Midbrain (tissue), 1 donor: ENCODE measurements at regions not wholly inside any gene's neighbourhood (a gene's known extent, or its start where the extent isn't known, plus 50 kb on each side); places are given as distances from the start of the nearest gene placed in this dataset.
"Not testable (repeated sequence)": the region's sequence is repeated elsewhere in the genome, so short reads cannot be mapped to it uniquely, and the experiment has no call there.

Experiments used
- DNase-seq: peaks from one replicate; lab custom pipeline; 2025; lab: John Stamatoyannopoulos, UW

- not testable (repeated sequence) for DNase-seq
These were observed 125.5 kb downstream of the ZNF486 start for GRCh38 chr19:20292520-20292919.

DNA sequence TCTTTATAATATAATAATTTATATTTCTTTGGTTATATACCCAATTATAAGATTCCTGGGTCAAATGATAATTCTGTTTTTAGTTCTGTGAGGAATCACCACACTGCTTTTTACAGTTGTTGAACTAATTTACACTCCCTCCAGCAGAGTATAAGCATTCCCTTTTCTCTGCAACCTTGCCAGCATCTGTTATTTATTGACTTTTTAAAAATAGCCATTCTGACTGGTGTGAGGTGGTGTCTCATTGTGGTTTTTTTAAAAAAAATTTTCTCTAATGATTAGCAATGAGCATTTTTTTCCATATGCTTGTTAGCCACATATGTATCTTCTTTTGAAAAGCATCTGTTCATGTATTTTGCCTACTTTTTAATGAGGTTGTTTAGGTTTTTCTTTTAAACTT lies 122.2 kb downstream of the ZNF486 start:
- no peak for DNase-seq

DNA sequence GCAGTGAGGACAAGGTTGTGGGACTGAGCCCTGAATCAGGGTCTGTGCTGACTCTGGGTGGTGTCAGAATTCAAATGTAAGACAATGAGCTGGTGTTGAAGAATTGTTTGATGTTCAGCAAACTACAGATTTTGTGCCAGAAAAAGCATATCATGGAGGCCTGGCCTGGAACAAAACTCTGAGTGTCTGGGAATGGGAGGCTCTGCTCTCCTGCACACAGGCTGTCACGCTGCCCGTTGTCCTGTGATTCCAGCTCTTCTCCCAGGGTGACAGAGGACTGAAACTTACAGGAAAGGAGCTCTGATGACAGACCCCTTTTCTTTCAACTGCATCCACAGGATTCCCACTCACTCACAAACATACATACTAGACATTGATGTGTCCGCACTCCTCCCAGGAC lies 120.1 kb downstream of the ZNF486 start:
- peak; percentile 36 for DNase-seq

GRCh38 chr19:20285876-20286275 lies 118.9 kb downstream of the ZNF486 start:
- not testable (repeated sequence) for DNase-seq

DNA sequence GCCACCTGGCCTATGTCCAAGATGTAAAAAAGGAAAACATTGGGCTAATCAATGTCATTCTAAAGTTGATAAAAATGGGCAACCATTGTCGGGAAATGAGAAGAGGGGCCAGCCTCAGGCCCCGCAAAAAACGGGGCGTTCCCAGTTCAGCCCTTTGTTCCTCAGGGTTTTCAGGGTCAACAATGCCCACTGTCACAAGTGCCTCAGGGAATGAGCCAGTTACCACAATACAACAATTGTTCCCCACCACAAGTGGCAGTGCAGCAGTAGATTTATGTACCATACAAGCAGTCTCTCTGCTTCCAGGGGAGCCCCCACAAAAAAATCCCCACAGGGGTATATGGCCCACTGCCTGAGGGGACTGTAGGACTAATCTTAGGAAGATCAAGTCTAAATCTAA lies 112.5 kb downstream of the ZNF486 start:
- DNase-seq: peak; percentile 77

DNA sequence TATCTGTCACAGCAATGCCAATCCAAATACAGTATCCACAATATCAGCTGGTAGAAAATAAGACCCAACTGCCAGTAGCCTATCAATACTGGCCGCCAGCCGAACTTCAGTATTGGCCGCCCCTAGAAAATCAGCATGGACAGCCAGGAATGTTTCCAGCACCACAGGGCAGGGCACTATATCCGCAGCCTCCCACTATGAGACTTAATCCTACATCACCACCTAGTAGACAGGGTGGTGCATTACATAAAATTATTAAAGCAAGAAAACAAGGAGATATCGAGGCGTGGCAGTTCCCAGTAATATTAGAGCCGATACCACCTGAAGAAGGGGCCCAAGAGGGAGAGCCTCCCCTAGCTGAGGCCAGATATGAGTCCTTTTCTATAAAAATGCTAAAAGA lies 111.3 kb downstream of the ZNF486 start:
- no peak for DNase-seq

DNA sequence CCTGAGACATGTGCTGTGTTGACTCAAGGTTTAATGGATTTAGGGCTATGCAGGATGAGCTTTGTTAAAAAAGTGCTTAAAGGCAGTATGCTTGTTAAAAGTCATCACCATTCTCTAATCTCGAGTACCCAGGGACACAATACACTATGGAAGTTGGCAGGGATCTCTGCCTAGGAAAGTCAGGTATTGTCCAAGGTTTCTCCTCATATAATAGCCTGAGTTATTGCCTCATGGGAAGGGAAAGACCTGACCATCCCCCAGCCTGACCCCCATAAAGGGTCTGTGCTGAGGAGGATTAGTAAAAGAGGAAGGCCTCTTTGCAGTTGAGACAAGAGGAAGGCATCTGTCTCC lies 109.7 kb downstream of the ZNF486 start:
- DNase-seq: not testable (repeated sequence)

DNA sequence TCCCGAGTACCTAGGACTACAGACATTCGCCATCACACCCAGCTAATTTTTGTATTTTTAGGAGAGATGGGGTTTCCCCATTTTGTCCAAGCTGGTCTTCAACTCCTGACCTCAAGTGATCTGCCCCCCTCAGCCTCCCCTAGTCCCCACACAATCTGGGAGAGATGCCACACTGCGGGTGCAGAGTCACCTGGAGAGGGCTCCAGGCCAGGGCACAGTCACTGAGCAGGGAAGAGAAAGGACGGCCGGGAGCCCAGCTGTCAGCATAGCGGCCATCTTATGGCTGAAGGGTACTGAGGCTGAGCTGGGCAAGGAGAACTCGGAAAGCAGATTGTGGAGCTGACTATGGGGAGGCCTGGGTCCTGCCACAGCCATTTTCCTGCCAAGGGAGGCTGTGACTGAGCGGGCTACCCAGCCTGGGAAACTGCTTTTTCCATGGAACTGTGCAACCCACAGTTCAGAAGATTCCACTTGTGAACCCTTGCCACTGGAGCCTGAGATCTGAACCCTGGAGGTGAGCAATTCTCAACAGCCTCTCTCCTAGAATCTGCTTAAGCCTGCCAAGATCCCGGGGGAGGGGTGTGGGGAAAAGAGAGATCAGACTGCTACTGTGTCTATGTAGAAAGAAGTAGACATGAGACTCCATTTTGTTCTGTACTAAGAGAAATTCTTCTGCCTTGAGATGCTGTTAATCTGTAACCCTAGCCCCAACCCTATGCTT lies 109.2 kb downstream of the ZNF486 start:
- no peak for DNase-seq

- DNase-seq: no peak
These were observed 107.0 kb downstream of the ZNF486 start for GRCh38 chr19:20273951-20274570.

GRCh38 chr19:20273376-20273775 lies 106.4 kb downstream of the ZNF486 start:
- no peak for DNase-seq

GRCh38 chr19:20272627-20273010 lies 105.6 kb downstream of the ZNF486 start:
- DNase-seq: not testable (repeated sequence)

DNA sequence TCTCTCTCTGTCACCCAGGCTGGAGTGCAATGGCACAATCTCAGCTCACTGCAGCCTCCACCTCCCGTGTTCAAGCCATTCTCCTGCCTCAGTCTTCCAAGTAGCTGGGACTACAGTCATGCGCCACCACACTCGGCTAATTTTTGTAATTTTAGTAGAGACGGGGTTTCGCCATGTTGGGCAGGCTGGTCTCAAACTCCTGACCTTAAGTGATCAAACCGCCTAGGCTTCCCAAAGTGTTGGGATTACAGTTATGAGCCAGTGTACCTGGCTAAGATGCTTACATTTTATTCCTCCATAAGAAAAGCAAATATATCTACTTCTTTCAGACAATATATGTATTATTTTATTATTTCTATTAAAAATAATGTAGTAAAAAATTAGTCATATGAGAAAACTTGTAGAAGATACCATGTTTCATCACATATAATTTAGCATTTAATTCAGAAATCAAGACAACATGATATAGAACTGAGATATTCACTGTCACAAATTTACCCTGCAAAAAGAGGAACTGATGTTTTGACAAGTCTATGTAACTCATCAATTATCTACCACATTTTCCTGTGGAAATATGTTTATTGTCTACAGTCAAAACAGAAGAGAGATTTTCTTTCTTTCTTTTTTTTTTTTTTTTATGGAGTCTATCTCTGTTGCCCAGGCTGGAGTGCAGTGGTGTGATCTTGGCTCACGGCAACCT lies 105.1 kb downstream of the ZNF486 start:
- not testable (repeated sequence) for DNase-seq

GRCh38 chr19:20271215-20271926 lies 104.4 kb downstream of the ZNF486 start:
- DNase-seq: no peak

GRCh38 chr19:20269461-20269860 lies 102.4 kb downstream of the ZNF486 start:
- no peak for DNase-seq

DNA sequence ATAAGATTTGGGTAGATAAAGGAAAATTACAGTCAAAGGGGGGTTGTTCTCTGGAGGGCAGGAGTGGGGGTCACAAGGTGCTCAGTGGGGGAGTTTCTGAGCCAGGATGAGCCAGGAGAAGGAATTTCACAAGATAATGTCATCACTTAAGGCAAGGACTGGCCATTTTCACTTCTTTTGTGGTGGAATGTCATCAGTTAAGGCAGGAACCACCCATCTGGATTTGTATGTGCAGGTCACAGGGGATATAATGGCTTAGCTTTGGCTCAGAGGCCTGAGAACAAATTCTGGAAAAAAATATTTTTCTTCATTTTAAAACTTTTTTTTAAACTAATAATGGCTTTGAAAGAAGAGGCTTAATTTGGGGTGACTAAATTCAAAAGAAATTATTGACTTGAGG lies 94.5 kb downstream of the ZNF486 start:
- not testable (repeated sequence) for DNase-seq

- not testable (repeated sequence) for DNase-seq
These were observed 93.7 kb downstream of the ZNF486 start for GRCh38 chr19:20260738-20261137.

GRCh38 chr19:20259615-20260014 lies 92.6 kb downstream of the ZNF486 start:
- DNase-seq: no peak

DNA sequence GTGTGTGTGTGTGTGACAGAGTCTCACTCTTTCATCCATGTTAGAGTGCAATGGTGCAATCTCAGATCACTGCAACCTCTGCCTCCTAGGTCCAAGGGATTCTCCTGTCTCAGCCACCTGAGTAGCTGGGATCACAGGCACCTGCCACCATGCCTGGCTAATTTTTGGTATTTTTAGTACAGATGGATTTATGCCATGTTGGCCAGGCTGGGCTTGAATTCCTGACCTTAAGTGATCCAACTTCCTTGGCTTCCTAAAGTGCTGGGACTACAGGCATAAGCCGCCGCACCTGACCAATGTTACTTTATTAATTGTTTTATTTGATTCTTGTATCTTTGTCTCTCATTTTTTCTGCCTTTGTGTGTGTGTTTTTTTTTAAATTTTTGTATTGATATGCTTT lies 89.6 kb downstream of the ZNF486 start:
- no peak for DNase-seq

- DNase-seq: no peak
These were observed 87.1 kb downstream of the ZNF486 start for GRCh38 chr19:20254121-20254520.

- no peak for DNase-seq
These were observed 85.6 kb downstream of the ZNF486 start for GRCh38 chr19:20252613-20253012.

- DNase-seq: no peak
These were observed 83.6 kb downstream of the ZNF486 start for GRCh38 chr19:20250627-20251026.

DNA sequence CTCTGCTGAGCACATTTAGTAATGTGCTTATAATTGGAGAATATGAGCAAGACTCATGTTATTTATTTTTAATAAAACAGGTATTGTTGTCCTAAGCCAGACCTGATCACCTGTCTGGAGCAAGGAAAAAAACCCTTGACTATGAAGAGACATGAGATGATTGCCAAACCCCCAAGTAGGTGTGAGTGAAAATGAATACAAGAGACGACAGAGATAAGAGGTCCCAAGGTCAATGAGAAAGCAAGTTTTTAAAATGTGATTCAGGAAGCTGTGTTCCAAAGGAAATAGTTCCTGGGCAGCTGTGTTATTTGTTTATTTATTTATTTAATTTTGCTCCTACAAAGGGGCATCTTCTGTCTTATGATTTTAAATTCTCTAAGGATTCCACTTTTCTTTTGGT lies 83.1 kb downstream of the ZNF486 start:
- no peak for DNase-seq
